ENCODE measurements at regions not wholly inside any gene's neighbourhood (a gene's known extent, or its start where the extent isn't known, plus 50 kb on each side); places are given as distances from the start of the nearest gene placed in this dataset.

DNA sequence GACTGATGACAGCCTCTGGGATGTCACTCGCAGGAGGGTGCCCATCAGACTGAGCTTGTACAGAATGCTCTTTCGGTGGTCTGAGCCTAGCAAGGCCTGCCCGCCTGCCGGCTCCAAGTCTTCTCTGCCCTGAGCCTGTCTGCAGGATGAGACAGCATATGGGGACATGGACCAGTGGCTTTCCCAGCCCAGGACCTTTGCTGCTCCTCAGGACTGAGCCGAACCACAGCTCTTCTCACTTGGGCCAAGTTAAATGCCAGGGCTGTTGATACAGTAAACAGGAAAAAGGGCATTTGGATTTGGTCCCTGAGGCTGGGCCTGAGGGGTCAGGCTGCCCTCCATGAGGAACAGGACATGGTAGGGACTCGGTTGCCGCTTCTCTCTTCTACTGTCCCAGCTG lies 64.3 kb upstream of the EPS8L3 start:
- no peak for TF ChIP-seq POLR2A (IDR thresholded peaks at IDR 0.05; ENCODE audit: low read length)
- TF ChIP-seq CTCF (IDR thresholded peaks at IDR 0.05) = no peak

Data from A549 (cell line).